CD1c-positive myeloid dendritic cell (primary cell): ENCODE measurements at regions not wholly inside any gene's neighbourhood (a gene's known extent, or its start where the extent isn't known, plus 50 kb on each side); places are given as distances from the start of the nearest gene placed in this dataset.
"Not testable (repeated sequence)": the region's sequence is repeated elsewhere in the genome, so short reads cannot be mapped to it uniquely, and the experiment has no call there.

ENCODE experiments used
- DNase-seq: peaks from one replicate; pipeline ENCODE4 v3.0.0-alpha.2; 2016; ENCODE audit errors: extremely low spot score

DNA sequence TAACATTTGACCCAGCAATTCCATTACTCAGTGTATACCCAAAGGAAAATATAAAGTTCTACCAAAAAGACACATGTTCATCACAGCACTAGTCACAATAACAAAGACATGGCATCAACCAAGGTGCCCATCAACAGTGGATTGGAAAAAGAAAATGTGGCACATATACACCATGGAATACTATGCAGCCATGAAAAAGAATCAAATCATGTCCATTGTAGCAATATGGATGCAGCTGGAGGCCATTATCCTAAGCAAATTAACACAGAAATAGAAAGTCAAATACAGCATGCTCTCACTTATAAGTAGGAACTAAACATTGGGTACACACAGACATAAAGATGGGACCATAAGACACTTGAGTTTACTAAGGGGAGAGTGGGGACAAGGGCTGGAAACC, 441.9 kb upstream of the ID4 start:
- no peak for DNase-seq

DNA sequence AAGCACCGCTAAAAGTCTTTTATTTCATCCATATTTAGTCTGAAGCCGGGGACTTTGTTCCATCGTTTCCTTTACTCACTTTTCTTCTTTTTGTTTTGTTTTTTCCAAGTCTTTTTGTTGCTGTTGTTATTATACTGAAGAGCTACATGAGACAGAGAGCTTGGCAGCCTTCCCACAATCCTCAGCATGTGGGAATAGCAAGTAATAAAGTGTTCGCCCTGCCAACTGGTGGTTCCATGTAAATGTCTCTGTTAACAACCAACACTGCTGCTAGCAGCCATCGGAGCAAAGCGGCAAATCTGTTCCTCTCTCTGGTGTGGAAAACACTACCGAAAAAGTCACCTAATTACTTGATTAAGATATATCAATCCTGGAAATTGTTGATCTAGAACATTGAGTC, 437.8 kb upstream of the ID4 start:
- no peak for DNase-seq

DNA sequence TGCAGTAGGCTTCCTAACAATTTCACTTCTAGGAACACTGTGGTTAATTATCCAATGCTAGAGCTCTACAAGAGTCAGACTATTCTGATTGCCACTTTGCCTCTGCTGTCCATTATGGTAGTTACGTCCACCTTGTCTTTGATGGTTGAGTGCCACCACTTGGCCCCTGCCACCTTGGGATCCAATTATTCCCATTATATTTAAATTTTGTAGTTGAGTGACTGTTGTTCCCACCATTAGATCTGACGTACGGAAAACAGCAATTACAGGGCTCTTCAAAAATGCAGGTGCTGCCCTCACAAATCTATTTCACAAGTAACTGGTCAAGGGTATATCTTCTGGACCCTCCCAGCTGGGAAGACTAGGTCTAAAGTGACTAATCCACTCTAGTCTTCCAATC, 432.3 kb upstream of the ID4 start:
- not testable (repeated sequence) for DNase-seq

DNA sequence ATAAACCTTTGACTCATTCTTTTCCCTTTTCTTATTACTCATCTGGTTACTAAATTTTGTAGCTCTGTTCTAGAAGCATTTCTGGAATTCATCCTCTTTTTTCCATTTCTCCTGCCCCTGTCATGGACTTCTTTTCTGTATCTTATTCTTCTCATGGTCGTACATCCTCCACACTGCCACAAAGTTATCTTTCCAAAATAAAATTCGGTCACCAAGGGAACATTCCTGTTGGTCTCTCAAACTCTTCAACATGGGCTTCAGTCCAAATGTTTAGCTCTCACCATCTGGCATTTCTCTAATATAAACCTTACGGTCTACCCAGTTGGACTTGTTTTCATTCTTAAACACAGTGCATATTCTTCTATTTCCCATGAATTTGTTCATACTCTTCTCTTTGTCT, 428.8 kb upstream of the ID4 start:
- DNase-seq: no peak

DNA sequence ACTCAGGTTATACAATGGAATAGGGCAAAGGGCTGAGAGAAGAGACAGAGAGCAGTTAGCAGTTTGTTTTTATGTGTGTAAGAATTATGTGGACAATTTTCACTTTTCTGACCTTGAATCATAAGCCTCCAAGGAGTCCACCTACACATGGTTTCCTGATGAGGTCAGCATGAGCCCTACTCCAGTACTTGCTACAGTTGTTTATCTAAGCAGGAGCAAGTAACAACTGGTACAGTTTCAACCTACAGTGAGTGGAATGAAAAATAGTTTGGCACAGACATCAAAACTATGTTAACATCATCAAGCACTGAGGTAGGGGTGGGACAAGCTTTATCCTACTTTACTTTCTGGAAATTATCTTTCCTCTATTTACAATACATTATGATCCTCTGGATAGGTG, 426.7 kb upstream of the ID4 start:
- DNase-seq: no peak

DNA sequence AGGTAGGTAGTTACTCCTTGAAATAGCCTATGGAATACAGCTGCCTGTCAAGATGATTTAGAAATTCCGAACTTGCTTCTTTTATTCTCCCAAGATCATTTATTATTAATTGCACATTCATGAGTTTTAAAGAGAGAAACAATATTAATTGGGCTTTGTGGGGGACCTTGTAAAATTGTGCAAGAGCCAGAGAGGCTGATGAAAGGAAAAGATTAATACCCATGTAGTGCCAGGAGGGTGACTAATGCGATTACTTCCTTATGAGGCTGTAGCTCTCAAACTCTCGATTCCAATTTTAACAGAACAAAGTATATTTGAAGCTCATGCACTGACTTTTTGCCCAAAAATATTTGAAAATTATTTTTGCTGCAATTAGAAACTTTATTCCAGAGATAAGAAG, 423.8 kb upstream of the ID4 start:
- no peak for DNase-seq

DNA sequence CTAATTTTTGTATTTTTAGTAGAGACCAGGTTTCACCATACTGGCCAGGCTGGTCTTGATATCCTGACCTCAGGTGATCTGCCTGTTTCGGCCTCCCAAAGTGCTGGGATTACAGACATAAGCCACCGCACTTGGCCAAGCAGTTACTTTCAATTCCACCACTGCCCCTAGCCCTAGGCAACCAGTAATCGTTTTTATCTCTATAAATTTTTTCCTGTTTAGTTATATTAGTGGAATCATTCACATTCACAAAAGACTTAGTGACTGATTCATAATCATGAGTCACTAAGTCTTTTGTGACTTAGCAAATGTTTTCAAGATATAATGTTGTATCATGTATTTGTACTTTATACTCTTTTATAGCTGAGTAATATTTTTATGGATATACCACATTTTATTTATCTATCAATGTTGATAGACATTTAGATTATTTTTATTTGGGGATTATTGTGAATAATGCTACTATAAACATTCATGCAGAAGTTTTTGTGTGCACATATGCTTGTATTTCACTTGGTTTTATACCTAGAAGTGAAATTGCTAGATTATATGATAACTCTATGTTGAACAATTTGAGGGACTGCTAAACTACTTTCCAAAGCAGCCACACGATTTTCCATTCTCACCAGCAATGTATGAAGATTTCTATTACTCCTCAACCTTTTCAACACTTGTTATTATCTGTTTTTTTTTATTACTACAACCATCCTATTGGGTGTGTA, 421.4 kb upstream of the ID4 start:
- DNase-seq: no peak

DNA sequence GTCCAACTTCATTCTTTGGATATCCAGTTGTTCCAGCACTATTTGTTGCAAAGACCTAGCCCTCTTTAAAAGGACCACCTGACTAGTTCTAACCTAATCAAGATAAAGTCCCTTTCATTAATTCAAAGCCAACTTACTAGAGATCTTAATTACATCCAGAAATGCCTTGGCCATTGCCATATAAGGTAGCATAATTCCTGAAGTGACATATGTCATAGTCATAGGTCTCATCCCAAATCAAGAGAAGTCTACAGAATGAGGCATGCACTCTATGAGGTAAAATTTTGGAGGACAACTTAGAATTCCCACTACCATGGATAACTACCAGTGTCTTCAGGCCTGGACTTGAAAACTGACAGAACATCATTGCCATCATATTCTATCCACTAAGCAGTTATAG, 420.4 kb upstream of the ID4 start:
- DNase-seq: no peak

DNA sequence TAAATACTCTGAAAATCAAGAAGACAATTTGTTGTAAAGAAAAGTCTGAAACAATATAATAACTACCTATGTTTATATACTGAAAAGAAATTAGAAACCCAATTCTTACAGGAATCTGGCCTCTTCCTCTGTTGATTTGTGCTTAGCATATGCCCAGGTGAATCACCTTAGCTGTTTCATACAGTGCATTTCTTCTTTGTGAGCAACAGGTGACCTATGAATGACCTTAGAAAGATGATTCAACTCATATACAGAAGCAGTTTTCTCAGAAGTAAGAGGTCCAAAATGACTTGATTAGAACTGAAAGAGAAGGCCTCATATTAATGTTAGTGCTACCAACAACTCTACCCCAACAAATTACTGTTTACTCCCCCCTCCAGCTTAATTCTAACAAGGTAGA, 419.5 kb upstream of the ID4 start:
- no peak for DNase-seq

DNA sequence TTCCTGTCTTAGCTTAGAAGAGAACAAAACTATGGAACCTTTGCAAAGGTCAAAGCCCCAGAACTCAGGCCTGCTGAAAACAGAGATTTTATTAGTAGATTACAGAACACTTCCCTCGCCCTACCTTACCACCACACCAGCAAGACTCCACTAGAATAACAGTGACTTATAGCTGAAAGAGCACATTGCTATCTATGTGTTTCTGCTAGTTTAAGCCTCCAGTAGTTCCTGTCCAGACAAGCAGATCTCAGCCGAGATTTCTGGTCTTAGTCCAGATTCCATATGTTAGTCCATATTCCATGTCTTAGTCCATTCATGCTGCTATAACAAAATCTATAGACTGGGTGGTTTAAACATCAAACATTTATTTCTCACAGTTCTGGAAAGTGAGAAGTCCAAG, 412.3 kb upstream of the ID4 start:
- DNase-seq: no peak

DNA sequence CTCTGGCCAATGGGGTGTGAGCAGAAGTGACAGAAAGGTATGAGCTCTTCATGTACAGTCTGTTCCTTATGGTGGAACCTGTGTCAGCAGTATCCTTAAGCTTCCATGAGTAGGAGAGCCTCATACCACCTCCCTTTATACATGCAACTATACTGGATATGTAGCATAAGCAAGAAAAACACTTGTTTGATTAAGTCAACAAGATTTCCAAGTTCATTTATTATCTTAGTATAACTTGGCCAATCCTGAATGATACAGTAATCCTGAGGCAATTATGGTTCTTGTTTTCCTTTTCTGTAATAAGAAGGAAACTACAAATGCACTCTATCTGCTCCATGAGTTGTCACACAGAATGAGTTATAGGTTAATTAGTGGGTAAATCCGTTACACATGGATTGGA, 409.6 kb upstream of the ID4 start:
- DNase-seq: no peak

DNA sequence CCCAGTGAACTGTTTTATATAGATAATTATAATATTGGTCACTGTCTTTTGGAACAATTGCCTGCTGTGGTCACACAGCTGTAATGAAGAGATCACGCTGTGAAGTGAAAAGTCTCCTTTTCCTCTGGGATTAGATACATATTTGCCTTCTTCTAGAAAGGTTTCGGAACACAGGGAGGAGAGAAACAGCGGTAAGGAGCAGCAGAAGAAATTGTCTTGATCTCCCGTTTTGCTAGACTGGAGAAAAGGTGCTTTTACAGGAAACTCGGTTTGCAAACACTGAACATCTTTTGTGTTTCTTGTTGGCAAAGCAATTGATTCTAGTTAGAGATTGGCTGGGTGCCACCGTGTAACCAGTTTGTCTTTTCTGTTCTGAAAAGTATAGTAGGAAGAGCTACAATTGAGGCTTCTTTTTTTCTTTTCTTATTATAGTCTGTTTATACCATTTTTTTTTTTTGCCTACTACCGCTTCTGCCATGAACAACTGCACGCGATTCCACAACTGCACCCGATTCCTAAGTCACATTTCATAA, 404.1 kb upstream of the ID4 start:
- DNase-seq: no peak

DNA sequence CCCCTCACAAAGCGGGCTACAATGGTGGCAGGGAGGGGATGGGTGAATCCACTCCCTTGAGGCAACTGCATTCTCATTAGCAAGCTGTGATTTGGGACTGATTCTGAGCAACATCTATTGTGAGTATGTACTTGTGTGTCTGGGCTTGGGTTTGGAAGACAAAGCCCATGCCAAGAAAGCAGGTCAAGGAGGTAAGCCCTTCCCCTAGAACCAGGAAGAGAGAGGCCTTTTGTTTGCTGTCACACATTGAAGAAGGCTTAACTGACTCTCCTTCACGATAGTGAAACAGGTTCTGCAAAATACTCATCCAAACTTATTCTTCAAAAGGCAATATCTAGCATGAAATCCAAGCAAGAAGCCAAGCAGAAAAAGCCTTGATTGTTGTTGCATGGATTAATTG, 403.1 kb upstream of the ID4 start:
- DNase-seq: no peak

DNA sequence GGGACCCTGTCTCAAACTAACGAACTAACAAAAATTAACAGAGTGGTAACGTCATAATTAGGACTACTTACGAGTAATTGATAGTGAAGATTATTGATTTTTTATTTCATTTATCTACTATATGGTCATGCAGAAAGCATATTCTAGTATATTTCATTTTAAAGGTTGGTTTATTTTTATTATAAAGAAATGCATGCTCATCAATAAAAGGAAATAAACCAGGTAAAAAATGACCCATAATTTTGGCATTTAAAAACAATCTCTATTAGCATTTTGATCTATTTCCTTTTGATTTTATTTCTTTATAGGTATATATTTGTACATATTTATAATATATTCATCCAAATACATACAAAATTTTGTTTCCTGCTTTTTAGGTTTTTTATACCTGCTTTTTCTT, 401.4 kb upstream of the ID4 start:
- DNase-seq: no peak

DNA sequence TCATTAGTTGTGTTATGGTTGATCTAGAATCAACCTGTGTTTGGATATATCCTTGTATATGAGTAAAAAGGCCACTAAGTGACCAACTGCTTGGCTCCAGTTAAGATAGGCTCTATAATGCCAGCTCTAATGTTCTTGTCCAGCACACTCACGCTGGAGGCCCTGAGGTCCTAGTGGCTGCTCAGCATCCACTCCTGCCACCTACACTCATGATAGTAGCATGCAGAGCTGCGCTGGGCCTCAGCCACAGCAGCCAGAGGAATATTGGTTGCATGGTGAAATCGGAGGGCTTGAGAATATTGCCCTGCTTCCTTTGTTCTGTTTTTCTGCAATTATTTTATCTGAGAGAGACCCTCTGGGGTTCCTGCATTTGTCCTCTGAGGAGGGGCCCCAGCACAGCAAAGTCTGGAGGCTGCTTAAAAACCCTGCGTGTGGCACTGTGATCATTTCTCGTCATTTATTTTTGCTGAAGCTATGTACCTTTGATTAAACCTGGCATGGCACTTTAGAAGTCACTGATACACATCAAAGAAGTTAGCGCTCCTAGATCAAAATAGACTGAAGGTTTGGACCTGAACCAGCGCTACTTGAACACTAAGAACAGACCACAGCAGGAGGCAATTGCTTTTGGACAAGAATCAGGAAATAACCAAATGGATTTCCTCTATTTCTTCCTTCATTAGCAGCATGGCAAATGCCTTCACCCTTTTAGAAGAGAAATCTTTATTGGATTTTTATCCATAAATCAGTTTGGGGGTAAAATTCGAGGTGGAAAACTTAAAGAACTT, 398.4 kb upstream of the ID4 start:
- DNase-seq: no peak

DNA sequence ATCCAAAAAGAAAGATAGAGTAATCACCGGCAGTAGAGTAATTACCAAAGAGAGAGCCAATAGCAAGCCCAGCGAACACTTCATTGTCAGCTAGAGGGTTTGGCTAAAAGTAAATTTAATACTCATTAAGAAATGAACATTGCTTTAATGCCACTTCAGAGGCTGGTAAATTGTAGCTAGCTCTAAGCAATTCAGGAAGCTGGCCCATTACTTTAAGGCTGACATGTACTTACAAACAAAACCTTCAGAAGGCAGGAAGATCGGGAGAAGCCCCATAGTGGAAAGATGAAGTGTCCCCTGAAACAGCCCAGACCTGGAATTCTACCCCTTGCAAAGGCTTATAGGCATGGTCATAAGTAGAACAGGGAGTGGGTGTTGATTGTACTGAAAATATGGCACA, 396.6 kb upstream of the ID4 start:
- DNase-seq: no peak

DNA sequence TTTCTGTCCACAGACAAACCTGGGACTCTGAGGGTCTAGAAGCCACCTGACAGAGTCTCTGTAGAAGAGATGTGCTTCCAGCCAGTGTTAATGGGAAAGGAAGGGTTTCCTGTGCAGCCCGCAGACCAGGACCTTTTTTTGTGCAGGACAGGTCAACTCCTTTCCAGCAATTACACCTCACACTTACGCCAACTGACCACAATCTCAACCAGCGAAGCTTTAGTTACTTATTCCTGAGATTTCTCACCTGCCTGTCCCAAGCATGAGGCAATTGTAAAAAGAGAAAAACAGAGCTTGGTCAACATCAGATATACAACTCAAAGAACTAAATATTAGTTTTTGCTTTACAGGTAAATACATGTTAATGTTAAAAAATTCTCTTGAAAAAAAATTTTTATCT, 393.8 kb upstream of the ID4 start:
- DNase-seq: no peak

DNA sequence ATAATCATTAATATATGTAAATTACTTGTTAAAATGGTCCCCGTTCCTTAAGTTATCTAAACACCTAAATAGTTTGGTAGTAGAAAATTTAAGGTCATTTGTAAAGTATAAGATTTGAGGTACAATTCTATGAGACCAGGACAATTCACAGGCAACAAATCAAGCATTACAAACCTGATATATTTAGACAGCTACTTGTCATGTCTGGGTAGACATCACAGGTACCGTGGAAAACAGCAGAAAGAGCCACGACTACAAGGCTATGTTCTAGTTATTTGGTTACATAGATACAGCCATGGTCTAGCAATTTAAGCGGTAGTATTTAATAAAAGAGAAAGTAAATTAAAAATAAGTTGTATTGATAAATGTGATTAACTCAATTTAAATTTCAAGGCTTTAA, 393.1 kb upstream of the ID4 start:
- no peak for DNase-seq

DNA sequence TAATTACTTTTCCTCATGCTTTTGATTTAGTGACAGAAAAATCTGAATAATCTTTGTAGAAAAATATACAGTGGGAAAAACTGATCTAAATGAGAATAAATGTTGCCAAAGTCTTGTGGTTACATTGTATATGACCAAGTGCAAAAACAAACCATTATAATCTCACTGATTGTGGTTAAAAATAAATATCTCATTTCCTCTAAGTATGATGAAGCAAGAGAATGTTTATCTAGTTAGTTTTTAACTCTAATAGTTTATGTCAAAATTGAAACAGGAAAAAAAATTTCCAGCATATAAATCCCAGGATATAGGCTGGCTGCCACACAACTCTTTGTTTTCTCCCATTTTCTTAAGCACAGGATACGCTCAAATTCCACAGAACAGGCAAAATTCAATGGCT, 392.7 kb upstream of the ID4 start:
- DNase-seq: no peak

DNA sequence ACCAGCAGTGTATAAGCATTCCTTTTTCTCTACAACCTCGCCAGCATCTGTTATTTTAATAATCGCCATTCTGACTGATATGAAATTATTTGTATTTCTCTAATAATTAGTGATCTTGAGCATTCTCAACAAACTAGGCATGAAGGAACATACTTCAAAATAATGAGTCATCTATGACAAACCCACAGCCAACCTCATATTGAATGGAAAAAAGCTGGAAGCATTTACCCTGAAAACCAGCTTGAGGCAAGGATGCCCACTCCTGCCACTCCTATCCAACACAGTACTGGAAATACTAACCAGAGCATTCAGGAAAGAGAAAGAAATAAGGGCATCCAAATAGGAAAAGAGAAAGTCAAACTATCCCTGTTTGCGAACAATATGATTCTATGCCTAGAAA, 390.6 kb upstream of the ID4 start:
- no peak for DNase-seq

DNA sequence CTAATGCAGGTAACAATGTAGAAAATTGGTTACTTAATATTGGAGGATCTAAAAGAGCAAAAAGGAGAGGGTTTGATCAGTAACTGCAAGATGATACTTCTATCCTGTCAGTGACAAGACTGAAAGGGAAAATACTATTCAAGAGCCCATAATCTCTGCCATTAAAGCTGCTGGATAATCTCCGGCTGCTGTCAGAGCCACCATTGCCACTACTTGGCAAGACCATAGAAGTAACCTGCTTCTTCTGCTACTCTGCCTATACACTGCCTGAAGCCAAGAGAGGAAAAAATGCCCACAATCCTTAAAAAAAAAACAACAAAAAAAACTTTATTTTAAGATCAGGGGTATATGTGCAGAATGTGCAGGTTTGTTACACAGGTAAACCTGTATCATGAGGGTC, 386.5 kb upstream of the ID4 start:
- no peak for DNase-seq

DNA sequence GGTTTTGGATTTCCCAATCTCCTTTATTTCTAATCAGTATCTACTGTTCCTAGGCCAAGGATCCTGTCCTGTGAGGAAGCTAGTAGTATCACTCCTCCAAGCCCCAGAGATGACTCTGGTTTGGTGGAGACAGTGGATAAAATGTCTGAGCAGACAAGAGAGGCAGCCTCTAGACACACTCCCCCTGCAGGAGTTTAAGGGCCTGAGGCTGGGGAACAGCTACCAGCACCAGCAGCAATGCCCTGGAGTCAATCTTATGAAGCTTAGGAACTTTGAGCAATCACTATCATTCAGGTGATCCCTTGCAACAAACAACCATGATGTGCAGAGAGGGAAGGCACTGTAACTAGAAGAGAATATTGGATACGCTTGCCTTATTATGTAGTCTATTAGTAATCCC, 384.7 kb upstream of the ID4 start:
- DNase-seq: no peak

DNA sequence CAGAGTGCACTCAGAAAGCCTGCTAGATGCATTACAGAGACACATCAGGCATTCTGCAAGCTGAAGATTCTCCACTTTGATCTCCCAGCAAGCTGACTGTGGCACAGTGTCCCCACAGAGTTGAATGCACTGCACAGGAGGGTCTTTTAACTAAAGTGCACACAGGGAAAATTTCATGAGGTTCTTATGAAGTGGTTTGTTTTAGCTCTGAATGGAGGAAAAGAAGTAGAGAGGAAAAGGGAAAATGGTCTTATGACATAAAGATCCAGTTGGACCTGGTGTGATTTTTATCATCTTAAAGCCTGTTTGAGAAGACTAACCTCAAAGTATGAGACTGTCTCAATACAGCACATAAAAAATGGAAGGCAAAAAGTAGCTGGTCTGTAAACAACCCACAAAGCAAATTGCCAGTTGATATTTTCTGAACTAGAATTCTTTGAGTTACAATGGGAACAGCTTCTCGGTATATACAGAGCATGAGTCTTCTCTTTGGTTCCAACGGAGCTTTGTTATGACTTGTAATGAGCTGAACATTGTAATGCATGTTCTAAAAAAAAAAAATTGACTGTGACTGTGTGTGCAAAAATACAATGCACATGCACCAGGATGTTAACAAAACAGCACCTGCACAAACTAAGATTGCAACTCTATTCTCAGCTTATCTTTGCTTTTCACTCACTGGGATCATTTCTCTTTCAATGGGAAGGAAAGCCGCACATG, 383.0 kb upstream of the ID4 start:
- no peak for DNase-seq
